Adipose tissue (tissue), 3 donors: ENCODE measurements at regions not wholly inside any gene's neighbourhood (a gene's known extent, or its start where the extent isn't known, plus 50 kb on each side); places are given as distances from the start of the nearest gene placed in this dataset.
"Not testable (repeated sequence)": the region's sequence is repeated elsewhere in the genome, so short reads cannot be mapped to it uniquely, and the experiment has no call there.

Source experiments
- H3K27ac ChIP-seq: one replicate; pipeline ENCODE4 v1.5.1; 2013; ENCODE audit warnings: low read depth, low read length
- WGBS, 3 donors: extraction: QIAGEN DNeasy Blood & Tissue Kit; methylation state at CpG; one replicate each; pipeline ENCODE4 v1.1.7; 2013; 5-methylcytosine and 5-hydroxymethylcytosine counted together
- donor health status: healthy with polysubstance abuse.
- donor health status: Bipolar disorder and iron deficiency.
- donor health status: healthy.

GRCh38 chr5:82525626-82526025, 247.5 kb upstream of the RPS23 start:
- 72 to 83% (median 78%) methylated on average over 3 of the region's 3 CpGs for WGBS, 3 donors
- H3K27ac ChIP-seq, result no peak overlapping the region

GRCh38 chr5:82523633-82524032, 245.5 kb upstream of the RPS23 start:
- WGBS, 3 donors, result 80 to 85% (median 83%) methylated on average over 2 of the region's 2 CpGs
- no peak overlapping the region for H3K27ac ChIP-seq

DNA sequence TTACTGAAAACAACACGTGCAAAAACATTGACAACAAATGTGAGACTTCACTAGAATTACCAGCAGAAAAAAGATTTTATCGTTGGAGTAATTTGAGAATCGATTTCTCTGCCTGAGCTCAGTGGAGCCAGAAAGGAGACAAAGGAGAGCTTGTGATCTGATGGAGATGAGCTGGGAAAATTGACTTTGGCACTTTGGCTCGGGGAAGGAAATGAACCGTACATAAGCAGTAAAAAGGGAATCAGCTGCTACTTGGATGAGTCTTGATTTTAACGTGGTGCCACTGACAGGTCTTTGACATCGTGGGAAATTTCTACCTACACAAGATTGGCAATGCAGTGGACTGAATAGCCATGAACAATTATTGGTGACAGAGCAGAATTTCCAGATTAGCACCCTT, 244.7 kb upstream of the RPS23 start:
- no peak overlapping the region for H3K27ac ChIP-seq
- WGBS, 3 donors, result 75 to 87% (median 84%) methylated on average over 7 of the region's 7 CpGs

DNA sequence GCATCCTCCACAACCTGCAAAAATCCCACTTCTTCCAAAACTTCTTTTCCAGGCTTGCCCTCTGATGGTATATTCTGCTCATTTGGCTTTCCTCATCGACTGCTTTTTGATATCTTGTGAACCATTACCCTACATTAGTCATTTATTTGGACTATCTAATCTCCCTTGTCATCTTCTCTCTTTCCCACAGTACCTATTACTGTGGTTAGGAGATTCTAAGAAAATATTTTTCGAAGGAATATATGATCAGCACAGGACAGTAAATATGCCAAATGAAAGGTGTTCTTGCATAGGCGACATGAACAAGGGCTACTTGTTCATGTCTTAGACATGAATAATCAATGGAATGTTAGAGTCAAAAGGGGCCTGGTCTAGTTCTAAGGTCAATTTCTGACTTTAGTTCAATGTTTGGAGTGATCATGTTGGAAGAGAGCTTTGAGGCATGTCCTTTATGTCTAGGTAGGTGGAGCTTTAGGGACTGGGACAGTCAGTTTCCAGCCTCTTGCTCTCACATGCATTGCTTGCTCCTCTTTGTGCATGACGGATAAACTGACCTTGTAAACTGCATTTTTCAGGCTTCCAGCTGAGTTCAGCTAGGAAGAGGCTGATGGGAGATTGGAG, 243.4 kb upstream of the RPS23 start:
- H3K27ac ChIP-seq, result no peak overlapping the region
- 50 to 90% (median 87%) methylated on average over 4 of the region's 4 CpGs for WGBS, 3 donors

GRCh38 chr5:82519558-82519957, 241.4 kb upstream of the RPS23 start:
- no peak overlapping the region for H3K27ac ChIP-seq
- WGBS, 3 donors, result 79 to 90% (median 87%) methylated on average over 3 of the region's 3 CpGs

- no peak overlapping the region for H3K27ac ChIP-seq
- 77 to 90% (median 85%) methylated on average over 4 of the region's 4 CpGs for WGBS, 3 donors
Observed at GRCh38 chr5:82517544-82518075, 239.5 kb upstream of the RPS23 start.

GRCh38 chr5:82513738-82514137, 235.6 kb upstream of the RPS23 start:
- WGBS, 3 donors, result 78 to 96% (median 90%) methylated on average over 5 of the region's 5 CpGs
- no peak overlapping the region for H3K27ac ChIP-seq

DNA sequence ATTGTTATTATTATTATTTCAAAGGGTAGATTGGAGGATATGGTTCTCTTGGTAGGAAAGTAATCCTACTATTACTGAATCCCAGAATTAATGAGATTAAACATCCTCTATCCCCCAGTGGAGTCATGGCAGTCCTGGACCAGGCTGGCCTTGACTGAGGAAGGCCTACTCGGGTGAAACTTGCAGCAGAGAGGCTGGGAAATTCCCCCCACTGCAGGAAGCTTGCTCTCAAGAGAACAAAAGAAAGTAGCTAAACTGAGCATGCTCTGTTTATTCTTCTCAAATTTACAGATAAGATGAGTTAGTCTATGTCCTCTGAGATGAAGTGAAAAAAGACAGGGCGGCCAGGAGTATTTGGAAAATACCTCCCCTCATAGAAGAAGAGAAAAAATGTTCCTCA, 233.9 kb upstream of the RPS23 start:
- 65 to 74% (median 66%) methylated on average over 2 of the region's 2 CpGs for WGBS, 3 donors

GRCh38 chr5:82511134-82511533, 233.0 kb upstream of the RPS23 start:
- H3K27ac ChIP-seq, result no peak overlapping the region
- 82 to 87% (median 84%) methylated on average over 3 of the region's 3 CpGs for WGBS, 3 donors

More for the DNA sequence above, 233.9 kb upstream of the RPS23 start:
- H3K27ac ChIP-seq, result no peak overlapping the region

DNA sequence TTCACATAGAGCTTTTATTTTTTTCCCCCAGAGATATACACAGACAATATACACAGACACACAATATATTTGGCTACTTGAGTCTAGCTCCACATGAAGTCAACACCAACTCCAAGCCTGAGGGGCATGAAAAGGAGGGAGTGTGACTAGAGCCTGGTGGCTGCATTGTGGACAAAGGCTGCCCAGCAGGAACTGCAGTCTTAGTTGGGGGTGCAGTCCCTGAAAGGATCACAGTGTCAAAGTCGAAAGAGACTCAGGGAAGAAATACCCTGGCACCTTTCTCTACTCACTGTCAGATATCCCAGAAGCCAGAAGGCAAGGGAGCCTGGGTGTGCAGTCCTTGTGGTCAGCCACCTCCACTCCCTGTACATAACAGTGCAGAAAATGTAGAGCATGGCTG, 231.6 kb upstream of the RPS23 start:
- WGBS, 3 donors, result 28 to 79% (median 74%) methylated on average over 1 of the region's 1 CpG

DNA sequence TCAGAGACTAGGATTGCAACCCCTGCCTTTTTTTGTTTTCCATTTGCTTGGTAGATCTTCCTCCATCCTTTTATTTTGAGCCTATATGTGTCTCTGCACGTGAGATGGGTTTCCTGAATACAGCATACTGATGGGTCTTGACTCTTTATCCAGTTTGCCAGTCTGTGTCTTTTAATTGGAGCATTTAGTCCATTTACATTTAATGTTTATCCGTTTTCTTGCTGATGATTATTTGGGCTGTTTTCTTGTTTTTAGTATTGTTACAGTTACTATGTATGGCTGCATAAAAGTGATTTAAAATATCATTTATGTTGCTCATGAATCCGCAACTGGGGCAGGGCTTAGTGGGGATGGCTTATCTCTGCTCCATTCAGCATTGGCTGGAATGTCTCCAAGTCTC, 228.2 kb upstream of the RPS23 start:
- WGBS, 3 donors, result 78 to 94% (median 91%) methylated on average over 2 of the region's 3 CpGs
- not testable (repeated sequence) for H3K27ac ChIP-seq

More for the DNA sequence above, 231.6 kb upstream of the RPS23 start:
- no peak overlapping the region for H3K27ac ChIP-seq

- no peak overlapping the region for H3K27ac ChIP-seq
- 78 to 80% (median 78%) methylated on average over 2 of the region's 2 CpGs for WGBS, 3 donors
Observed at GRCh38 chr5:82499725-82500244, 221.6 kb upstream of the RPS23 start.

- H3K27ac ChIP-seq, result no peak overlapping the region
Observed at GRCh38 chr5:82497242-82497641, 219.1 kb upstream of the RPS23 start.

GRCh38 chr5:82494942-82495341, 216.8 kb upstream of the RPS23 start:
- H3K27ac ChIP-seq, result no peak overlapping the region

DNA sequence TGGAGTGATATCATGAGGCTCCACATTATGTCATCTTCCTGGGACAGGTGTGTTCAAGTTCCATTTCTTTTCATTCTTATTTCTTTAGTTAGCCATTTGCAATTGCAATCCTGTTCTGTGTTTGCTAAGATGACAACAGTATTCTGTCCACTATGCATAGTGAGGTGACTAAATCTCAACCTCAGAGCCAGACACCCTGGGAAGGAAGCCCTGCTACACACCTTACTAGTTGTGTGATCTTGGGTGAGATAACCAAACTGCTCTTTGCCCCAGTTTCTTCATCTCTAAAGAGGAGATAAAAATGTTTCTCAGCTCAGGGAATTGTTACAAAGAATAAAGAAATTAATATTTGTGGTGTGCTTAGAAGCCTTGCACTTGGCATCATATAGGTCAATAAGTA, 215.1 kb upstream of the RPS23 start:
- H3K27ac ChIP-seq, result no peak overlapping the region

DNA sequence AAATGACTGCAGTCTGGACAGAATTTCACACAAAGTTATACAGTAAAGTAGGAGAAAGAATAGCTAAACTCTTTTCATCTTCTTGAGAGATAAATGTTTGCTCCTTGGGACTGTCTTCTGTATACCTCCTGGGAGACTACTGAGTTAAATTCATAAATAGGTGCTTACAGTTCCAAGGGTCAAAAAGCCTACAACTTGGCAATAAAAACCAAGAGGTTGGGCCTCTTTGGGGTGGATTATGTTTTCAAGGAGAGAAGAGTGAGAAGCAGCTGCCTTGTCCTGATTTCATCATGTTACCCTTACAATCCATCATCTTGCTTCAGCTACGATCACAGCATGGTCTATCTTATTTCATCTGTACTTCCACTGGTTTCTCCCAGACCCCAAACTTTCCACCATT, 213.2 kb upstream of the RPS23 start:
- 79 to 81% (median 81%) methylated on average over 1 of the region's 1 CpG for WGBS, 3 donors

GRCh38 chr5:82489683-82490082, 211.5 kb upstream of the RPS23 start:
- WGBS, 3 donors, result 22 to 72% (median 68%) methylated on average over 1 of the region's 1 CpG
- H3K27ac ChIP-seq, result no peak overlapping the region

More for the DNA sequence above, 213.2 kb upstream of the RPS23 start:
- no peak overlapping the region for H3K27ac ChIP-seq

DNA sequence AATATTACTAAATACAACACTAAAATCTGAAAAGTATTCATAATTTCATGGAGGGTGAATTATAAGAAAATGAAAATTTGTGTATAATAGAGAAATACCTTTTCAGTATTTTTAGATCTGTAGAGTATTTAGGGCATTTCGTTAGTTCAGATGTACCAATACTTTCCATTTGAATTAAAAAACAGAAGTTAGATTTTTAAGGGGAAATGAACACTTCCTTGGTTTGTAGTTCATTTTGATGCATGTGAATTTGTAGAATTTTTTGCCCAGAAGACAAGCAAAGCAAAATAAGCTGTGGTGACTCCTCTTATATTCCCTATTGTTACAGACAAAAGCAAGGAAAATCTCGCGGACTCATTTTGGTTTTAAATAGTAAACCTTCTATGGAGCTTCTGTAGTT, 209.0 kb upstream of the RPS23 start:
- WGBS, 3 donors, result 66 to 88% (median 69%) methylated on average over 3 of the region's 3 CpGs
- H3K27ac ChIP-seq, result no peak overlapping the region

DNA sequence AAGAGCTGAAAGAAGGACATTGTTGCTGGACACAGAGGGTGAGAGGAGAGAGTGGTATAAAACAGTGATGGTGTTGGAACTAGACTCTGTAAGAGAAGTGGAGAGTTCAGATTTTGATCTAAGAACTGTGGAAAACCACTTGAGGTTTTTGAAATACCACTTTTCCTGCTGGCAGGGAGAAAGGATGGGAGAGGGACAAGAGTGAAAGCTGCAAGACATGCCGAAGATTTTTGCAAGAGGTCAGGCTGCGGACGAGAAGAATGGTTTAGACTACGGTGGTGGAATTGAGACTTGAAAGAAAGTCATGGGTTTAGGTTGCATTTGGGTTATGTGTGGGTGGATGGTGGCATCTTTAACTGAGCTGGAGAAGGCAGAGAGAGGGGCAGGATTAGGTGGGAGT, 202.2 kb upstream of the RPS23 start:
- 76 to 95% (median 86%) methylated on average over 4 of the region's 4 CpGs for WGBS, 3 donors
- no peak overlapping the region for H3K27ac ChIP-seq

GRCh38 chr5:82476155-82476554, 198.0 kb upstream of the RPS23 start:
- WGBS, 3 donors, result 53 to 86% (median 68%) methylated on average over 1 of the region's 1 CpG
- no peak overlapping the region for H3K27ac ChIP-seq

DNA sequence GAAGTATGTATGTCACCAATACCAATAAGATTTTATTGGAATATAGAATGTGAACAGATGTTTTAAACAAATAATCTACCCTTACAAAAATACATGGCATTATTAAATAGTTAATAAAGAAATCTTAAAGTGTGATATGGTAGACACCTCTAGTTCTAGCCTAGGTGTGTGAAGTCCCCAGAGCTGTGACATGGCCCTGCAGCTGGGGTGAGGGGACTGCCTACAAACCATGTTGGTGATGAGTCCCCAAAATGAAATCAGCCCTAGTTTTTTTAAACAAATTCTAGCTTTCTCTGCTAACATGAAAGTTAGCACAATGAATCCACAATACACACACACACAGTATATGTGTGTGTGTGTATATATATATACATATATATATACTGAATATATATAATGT, 195.1 kb upstream of the RPS23 start:
- no peak overlapping the region for H3K27ac ChIP-seq
